Activated CD8-positive, alpha-beta T cell treated with anti-CD3 and anti-CD28 coated beads, Interleukin-2, amount 10 ng/mL, durations not matched to agents 7 days and 5 days (primary cell): ENCODE measurements at regions not wholly inside any gene's neighbourhood (a gene's known extent, or its start where the extent isn't known, plus 50 kb on each side); places are given as distances from the start of the nearest gene placed in this dataset.
"Not testable (repeated sequence)": the region's sequence is repeated elsewhere in the genome, so short reads cannot be mapped to it uniquely, and the experiment has no call there.

ENCODE experiments used
- ATAC-seq: fragments of 150-1000 bp; cut with Tn5 transposase; one replicate; pipeline ENCODE4 v1.10.0; 2021; ENCODE audit warnings: moderate library complexity
- CTCF ChIA-PET: fragments of 350-600 bp; sonication (Branson Sonifier 250); formaldehyde crosslinking; loops from one replicate; lab custom pipeline; 2021; ENCODE audit warnings: antibody characterized with exemption; lab: Charles Lee
- POLR2A ChIA-PET: fragments of 350-600 bp; sonication (Branson Sonifier 250); formaldehyde crosslinking; loops from one replicate; lab custom pipeline; 2021; ENCODE audit warnings: antibody characterized with exemption; lab: Charles Lee
- DNase-seq: peaks from one replicate; pipeline ENCODE4 v3.0.0-alpha.2; 2020
- H3K27ac Mint-ChIP-seq: one replicate; pipeline ENCODE4 v1.8.0; 2021; ENCODE audit warnings: mild to moderate bottlenecking, mixed read lengths
- H3K27me3 Mint-ChIP-seq: one replicate; pipeline ENCODE4 v1.8.0; 2021; ENCODE audit warnings: low read depth, mixed read lengths
- H3K36me3 Mint-ChIP-seq: one replicate; pipeline ENCODE4 v1.8.0; 2021; ENCODE audit warnings: low read depth, mixed read lengths
- H3K4me1 Mint-ChIP-seq: one replicate; pipeline ENCODE4 v1.8.0; 2021; ENCODE audit warnings: low read depth, mixed read lengths
- H3K4me3 Mint-ChIP-seq: one replicate; pipeline ENCODE4 v1.8.0; 2021; ENCODE audit warnings: mild to moderate bottlenecking, mixed read lengths
- H3K9me3 Mint-ChIP-seq: one replicate; pipeline ENCODE4 v1.8.0; 2022; ENCODE audit warnings: mixed read lengths; ENCODE audit not compliant: insufficient read depth

GRCh38 chr12:25803029-25803664 is 155.3 kb upstream of the RASSF8 start:
- DNase-seq, H3K27me3 Mint-ChIP-seq, H3K4me3 Mint-ChIP-seq, CTCF ChIA-PET, ATAC-seq, H3K9me3 Mint-ChIP-seq, POLR2A ChIA-PET, H3K36me3 Mint-ChIP-seq, H3K27ac Mint-ChIP-seq: not testable (repeated sequence)
- H3K4me1 Mint-ChIP-seq: peaks cover 34% of the 10 kb centered on the region

GRCh38 chr12:25804286-25804685 is 154.2 kb upstream of the RASSF8 start:
- DNase-seq, ATAC-seq, H3K27me3 Mint-ChIP-seq, POLR2A ChIA-PET, CTCF ChIA-PET, H3K4me3 Mint-ChIP-seq, H3K27ac Mint-ChIP-seq, H3K36me3 Mint-ChIP-seq, H3K9me3 Mint-ChIP-seq: not testable (repeated sequence)
- H3K4me1 Mint-ChIP-seq: peaks cover 34% of the 10 kb centered on the region

GRCh38 chr12:25806271-25806670 is 152.2 kb upstream of the RASSF8 start:
- ChIA-PET CTCF (no interaction called here), POLR2A (no interaction called here)
- H3K4me3 Mint-ChIP-seq: peak overlapping the region; percentile 20
- ATAC-seq: peak; percentile 80
- H3K27me3 Mint-ChIP-seq: no peaks in the 10 kb centered on the region
- DNase-seq: peak; percentile 42
- peaks cover 4% of the 10 kb centered on the region for H3K36me3 Mint-ChIP-seq
- peaks cover 32% of the 10 kb centered on the region for H3K4me1 Mint-ChIP-seq
- peaks cover 4% of the 10 kb centered on the region for H3K9me3 Mint-ChIP-seq
- H3K27ac Mint-ChIP-seq: no peak overlapping the region

GRCh38 chr12:25808604-25809003 is 149.9 kb upstream of the RASSF8 start:
- ChIA-PET POLR2A (no interaction called here), CTCF (no interaction called here)
- H3K4me1 Mint-ChIP-seq: peaks cover 41% of the 10 kb centered on the region
- no peak overlapping the region for H3K4me3 Mint-ChIP-seq
- H3K27ac Mint-ChIP-seq: no peak overlapping the region
- H3K27me3 Mint-ChIP-seq: no peaks in the 10 kb centered on the region
- ATAC-seq (no peak), DNase-seq (no peak)
- H3K9me3 Mint-ChIP-seq: peaks cover 4% of the 10 kb centered on the region
- H3K36me3 Mint-ChIP-seq: peaks cover 4% of the 10 kb centered on the region

GRCh38 chr12:25810683-25811082 is 147.8 kb upstream of the RASSF8 start:
- ChIA-PET CTCF (no interaction called here), POLR2A (no interaction called here)
- DNase-seq: no peak
- Mint-ChIP-seq H3K9me3 (peaks cover 4% of the 10 kb centered on the region), H3K27me3 (no peaks in the 10 kb centered on the region), H3K36me3 (peaks cover 4% of the 10 kb centered on the region), H3K4me1 (peaks cover 34% of the 10 kb centered on the region), H3K4me3 (no peak overlapping the region), H3K27ac (no peak overlapping the region)
- ATAC-seq: no peak

- Mint-ChIP-seq H3K4me3 (no peak overlapping the region), H3K36me3 (peaks cover 4% of the 10 kb centered on the region), H3K4me1 (peaks cover 31% of the 10 kb centered on the region), H3K27ac (no peak overlapping the region), H3K9me3 (peaks cover 4% of the 10 kb centered on the region), H3K27me3 (no peaks in the 10 kb centered on the region)
- DNase-seq: no peak
- ATAC-seq: no peak
- ChIA-PET CTCF (no interaction called here), POLR2A (no interaction called here)
Observed at GRCh38 chr12:25811656-25812126, 146.8 kb upstream of the RASSF8 start.

- Mint-ChIP-seq H3K27me3 (no peaks in the 10 kb centered on the region), H3K27ac (no peak overlapping the region), H3K9me3 (peaks cover 4% of the 10 kb centered on the region), H3K4me1 (peaks cover 28% of the 10 kb centered on the region), H3K36me3 (peaks cover 4% of the 10 kb centered on the region), H3K4me3 (no peak overlapping the region)
- no peak for ATAC-seq
- DNase-seq: no peak
- POLR2A ChIA-PET: no interaction called here
- CTCF ChIA-PET: no interaction called here
Observed at GRCh38 chr12:25812295-25812694, 146.2 kb upstream of the RASSF8 start.

GRCh38 chr12:25813843-25814242 is 144.6 kb upstream of the RASSF8 start:
- peaks cover under 1% of the 10 kb centered on the region for H3K9me3 Mint-ChIP-seq
- no peak overlapping the region for H3K4me3 Mint-ChIP-seq
- H3K27ac Mint-ChIP-seq: no peak overlapping the region
- ATAC-seq (no peak), DNase-seq (no peak)
- CTCF ChIA-PET: no interaction called here
- POLR2A ChIA-PET: no interaction called here
- peaks cover 22% of the 10 kb centered on the region for H3K4me1 Mint-ChIP-seq
- H3K27me3 Mint-ChIP-seq: peaks cover 2% of the 10 kb centered on the region
- no peaks in the 10 kb centered on the region for H3K36me3 Mint-ChIP-seq

GRCh38 chr12:25816637-25817036 is 141.8 kb upstream of the RASSF8 start:
- no peak overlapping the region for H3K27ac Mint-ChIP-seq
- ATAC-seq (no peak), DNase-seq (no peak)
- H3K9me3 Mint-ChIP-seq: no peaks in the 10 kb centered on the region
- H3K36me3 Mint-ChIP-seq: no peaks in the 10 kb centered on the region
- no peak overlapping the region for H3K4me3 Mint-ChIP-seq
- ChIA-PET CTCF (no interaction called here), POLR2A (no interaction called here)
- H3K4me1 Mint-ChIP-seq: peaks cover 15% of the 10 kb centered on the region
- H3K27me3 Mint-ChIP-seq: peaks cover 4% of the 10 kb centered on the region

GRCh38 chr12:25817166-25817565 is 141.3 kb upstream of the RASSF8 start:
- H3K27me3 Mint-ChIP-seq: peaks cover 4% of the 10 kb centered on the region
- H3K9me3 Mint-ChIP-seq: no peaks in the 10 kb centered on the region
- no peak for DNase-seq
- H3K4me3 Mint-ChIP-seq: no peak overlapping the region
- ATAC-seq: no peak
- no peak overlapping the region for H3K27ac Mint-ChIP-seq
- no peaks in the 10 kb centered on the region for H3K36me3 Mint-ChIP-seq
- ChIA-PET CTCF (no interaction called here), POLR2A (no interaction called here)
- H3K4me1 Mint-ChIP-seq: peaks cover 10% of the 10 kb centered on the region

- Mint-ChIP-seq H3K27me3 (peaks cover 6% of the 10 kb centered on the region), H3K4me3 (no peak overlapping the region), H3K36me3 (no peaks in the 10 kb centered on the region), H3K4me1 (peaks cover 10% of the 10 kb centered on the region), H3K27ac (no peak overlapping the region), H3K9me3 (no peaks in the 10 kb centered on the region)
- DNase-seq (no peak), ATAC-seq (no peak)
- ChIA-PET CTCF (no interaction called here), POLR2A (no interaction called here)
Observed at GRCh38 chr12:25818596-25819390, 139.7 kb upstream of the RASSF8 start.

- POLR2A ChIA-PET: no interaction called here
- H3K9me3 Mint-ChIP-seq: no peaks in the 10 kb centered on the region
- CTCF ChIA-PET: no interaction called here
- peaks cover 10% of the 10 kb centered on the region for H3K4me1 Mint-ChIP-seq
- H3K27ac Mint-ChIP-seq: no peak overlapping the region
- peaks cover 6% of the 10 kb centered on the region for H3K27me3 Mint-ChIP-seq
- ATAC-seq (no peak), DNase-seq (no peak)
- no peak overlapping the region for H3K4me3 Mint-ChIP-seq
- no peaks in the 10 kb centered on the region for H3K36me3 Mint-ChIP-seq
Observed at GRCh38 chr12:25819691-25820090, 138.8 kb upstream of the RASSF8 start.
